ENCODE measurements at regions not wholly inside any gene's neighbourhood (a gene's known extent, or its start where the extent isn't known, plus 50 kb on each side); places are given as distances from the start of the nearest gene placed in this dataset.

- POLR2A ChIA-PET: no interaction called here
- no peaks in the 10 kb centered on the region for H3K4me1 Mint-ChIP-seq
- no peaks in the 10 kb centered on the region for H3K36me3 Mint-ChIP-seq
- Histone ChIP-seq H3K4me3 (ENCODE audit: control insufficient read depth in 1 of 2, extremely low read depth in 1 of 2, low read length in 1 of 2) (no peak overlapping the region), H3K27ac (ENCODE audit: low read length) (no peak overlapping the region), H3K27me3 (replicated peaks in 1 of 2; ENCODE audit: control insufficient read depth in 2 of 2, extremely low read depth in 1 of 2, insufficient read depth in 2 of 2, low read length in 1 of 2) (no peaks in the 10 kb centered on the region), H3K9me3 (no peaks in the 10 kb centered on the region), H3K4me1 (ENCODE audit: control insufficient read depth in 1 of 2, extremely low read depth in 1 of 2, insufficient read depth in 2 of 2, low read length in 2 of 2) (no peaks in the 10 kb centered on the region), H3K36me3 (ENCODE audit: control insufficient read depth in 2 of 2, extremely low read depth in 1 of 2, insufficient read depth in 1 of 2, low read length in 1 of 2) (no peaks in the 10 kb centered on the region)
- no peak overlapping the region for H3K27ac Mint-ChIP-seq
- ATAC-seq (replicated peaks in 1 of 4) (no peak), DNase-seq (no peak)
- CTCF ChIA-PET: no interaction called here
- no peak overlapping the region for H3K4me3 Mint-ChIP-seq
- peaks cover 0 to 7% (median under 1%) of the 10 kb centered on the region in 3 donors for H3K9me3 Mint-ChIP-seq
- WGBS (ENCODE audit: insufficient coverage): no CpG with 5 or more reads among the region's 3 CpGs
- peaks cover 0 to 25% of the 10 kb centered on the region in 2 donors for H3K27me3 Mint-ChIP-seq
These were observed 169.1 kb downstream of the GUCY2F start for GRCh38 chrX:109312757-109313156.

GRCh38 chrX:109310031-109310430 is 171.9 kb downstream of the GUCY2F start:
- Mint-ChIP-seq H3K9me3 (peaks cover 0 to 4% (median 0%) of the 10 kb centered on the region in 3 donors), H3K4me3 (no peak overlapping the region), H3K4me1 (no peaks in the 10 kb centered on the region), H3K27me3 (peaks cover 0 to 16% of the 10 kb centered on the region in 2 donors), H3K36me3 (no peaks in the 10 kb centered on the region), H3K27ac (no peak overlapping the region)
- ChIA-PET POLR2A (no interaction called here), CTCF (no interaction called here)
- Histone ChIP-seq H3K4me3 (ENCODE audit: control insufficient read depth in 1 of 2, extremely low read depth in 1 of 2, low read length in 1 of 2) (no peak overlapping the region), H3K27me3 (replicated peaks in 1 of 2; ENCODE audit: control insufficient read depth in 2 of 2, extremely low read depth in 1 of 2, insufficient read depth in 2 of 2, low read length in 1 of 2) (no peaks in the 10 kb centered on the region), H3K4me1 (ENCODE audit: control insufficient read depth in 1 of 2, extremely low read depth in 1 of 2, insufficient read depth in 2 of 2, low read length in 2 of 2) (no peaks in the 10 kb centered on the region), H3K27ac (ENCODE audit: low read length) (no peak overlapping the region), H3K36me3 (ENCODE audit: control insufficient read depth in 2 of 2, extremely low read depth in 1 of 2, insufficient read depth in 1 of 2, low read length in 1 of 2) (no peaks in the 10 kb centered on the region), H3K9me3 (no peaks in the 10 kb centered on the region)
- 40% methylated on average over 1 of the region's 8 CpGs for WGBS (ENCODE audit: insufficient coverage)
- no peak for DNase-seq
- ATAC-seq (replicated peaks in 1 of 4): no peak

- Mint-ChIP-seq H3K4me3 (no peak overlapping the region), H3K4me1 (no peaks in the 10 kb centered on the region), H3K27me3 (peaks cover 0 to 21% of the 10 kb centered on the region in 2 donors), H3K36me3 (no peaks in the 10 kb centered on the region), H3K27ac (no peak overlapping the region), H3K9me3 (no peaks in the 10 kb centered on the region)
- H3K27me3 ChIP-seq (replicated peaks in 1 of 2; ENCODE audit: control insufficient read depth in 2 of 2, extremely low read depth in 1 of 2, insufficient read depth in 2 of 2, low read length in 1 of 2): no peaks in the 10 kb centered on the region
- H3K9me3 ChIP-seq: no peaks in the 10 kb centered on the region
- no peaks in the 10 kb centered on the region for H3K36me3 ChIP-seq (ENCODE audit: control insufficient read depth in 2 of 2, extremely low read depth in 1 of 2, insufficient read depth in 1 of 2, low read length in 1 of 2)
- ATAC-seq (replicated peaks in 1 of 4) (no peak), DNase-seq (no peak)
- no peak overlapping the region for H3K4me3 ChIP-seq (ENCODE audit: control insufficient read depth in 1 of 2, extremely low read depth in 1 of 2, low read length in 1 of 2)
- CTCF ChIA-PET: no interaction called here
- H3K27ac ChIP-seq (ENCODE audit: low read length): no peak overlapping the region
- WGBS (ENCODE audit: insufficient coverage): no CpG with 5 or more reads among the region's 2 CpGs
- POLR2A ChIA-PET: no interaction called here
- no peaks in the 10 kb centered on the region for H3K4me1 ChIP-seq (ENCODE audit: control insufficient read depth in 1 of 2, extremely low read depth in 1 of 2, insufficient read depth in 2 of 2, low read length in 2 of 2)
These were observed 180.7 kb downstream of the GUCY2F start for GRCh38 chrX:109301177-109301576.

- POLR2A ChIA-PET: interaction anchor here in 1 of 2 donors (0.7 kb wide), 1 partner anchor 291 kb away, joined by 3 read pairs; no protein-coding TSS in a partner anchor
- no peaks in the 10 kb centered on the region for H3K27me3 ChIP-seq (replicated peaks in 1 of 2; ENCODE audit: control insufficient read depth in 2 of 2, extremely low read depth in 1 of 2, insufficient read depth in 2 of 2, low read length in 1 of 2)
- Mint-ChIP-seq H3K27ac (no peak overlapping the region), H3K27me3 (peaks cover 0 to 20% of the 10 kb centered on the region in 2 donors), H3K4me1 (no peaks in the 10 kb centered on the region), H3K36me3 (no peaks in the 10 kb centered on the region), H3K9me3 (no peaks in the 10 kb centered on the region), H3K4me3 (no peak overlapping the region)
- WGBS (ENCODE audit: insufficient coverage): no CpG with 5 or more reads among the region's 1 CpG
- H3K4me1 ChIP-seq (ENCODE audit: control insufficient read depth in 1 of 2, extremely low read depth in 1 of 2, insufficient read depth in 2 of 2, low read length in 2 of 2): no peaks in the 10 kb centered on the region
- H3K4me3 ChIP-seq (ENCODE audit: control insufficient read depth in 1 of 2, extremely low read depth in 1 of 2, low read length in 1 of 2): no peak overlapping the region
- DNase-seq (no peak), ATAC-seq (replicated peaks in 1 of 4) (no peak)
- CTCF ChIA-PET: no interaction called here
- H3K9me3 ChIP-seq: no peaks in the 10 kb centered on the region
- no peaks in the 10 kb centered on the region for H3K36me3 ChIP-seq (ENCODE audit: control insufficient read depth in 2 of 2, extremely low read depth in 1 of 2, insufficient read depth in 1 of 2, low read length in 1 of 2)
- H3K27ac ChIP-seq (ENCODE audit: low read length): no peak overlapping the region
These were observed 181.5 kb downstream of the GUCY2F start for GRCh38 chrX:109300415-109300814.

GRCh38 chrX:109299091-109299490 is 182.8 kb downstream of the GUCY2F start:
- H3K36me3 ChIP-seq (ENCODE audit: control insufficient read depth in 2 of 2, extremely low read depth in 1 of 2, insufficient read depth in 1 of 2, low read length in 1 of 2): no peaks in the 10 kb centered on the region
- no peaks in the 10 kb centered on the region for H3K36me3 Mint-ChIP-seq
- DNase-seq (no peak), ATAC-seq (replicated peaks in 1 of 4) (no peak)
- CTCF ChIA-PET: no interaction called here
- H3K4me3 ChIP-seq (ENCODE audit: control insufficient read depth in 1 of 2, extremely low read depth in 1 of 2, low read length in 1 of 2): no peak overlapping the region
- WGBS (ENCODE audit: insufficient coverage): no CpG with 5 or more reads among the region's 2 CpGs
- no peak overlapping the region for H3K4me3 Mint-ChIP-seq
- no peaks in the 10 kb centered on the region for H3K4me1 ChIP-seq (ENCODE audit: control insufficient read depth in 1 of 2, extremely low read depth in 1 of 2, insufficient read depth in 2 of 2, low read length in 2 of 2)
- H3K4me1 Mint-ChIP-seq: no peaks in the 10 kb centered on the region
- H3K27me3 Mint-ChIP-seq: peaks cover 0 to 17% of the 10 kb centered on the region in 2 donors
- H3K9me3 ChIP-seq: no peaks in the 10 kb centered on the region
- H3K27ac ChIP-seq (ENCODE audit: low read length): no peak overlapping the region
- POLR2A ChIA-PET: no interaction called here
- no peak overlapping the region for H3K27ac Mint-ChIP-seq
- no peaks in the 10 kb centered on the region for H3K9me3 Mint-ChIP-seq
- no peaks in the 10 kb centered on the region for H3K27me3 ChIP-seq (replicated peaks in 1 of 2; ENCODE audit: control insufficient read depth in 2 of 2, extremely low read depth in 1 of 2, insufficient read depth in 2 of 2, low read length in 1 of 2)

- Mint-ChIP-seq H3K36me3 (no peaks in the 10 kb centered on the region), H3K9me3 (no peaks in the 10 kb centered on the region), H3K27ac (no peak overlapping the region), H3K4me1 (no peaks in the 10 kb centered on the region), H3K27me3 (peaks cover 0 to 19% of the 10 kb centered on the region in 2 donors), H3K4me3 (no peak overlapping the region)
- no peaks in the 10 kb centered on the region for H3K27me3 ChIP-seq (replicated peaks in 1 of 2; ENCODE audit: control insufficient read depth in 2 of 2, extremely low read depth in 1 of 2, insufficient read depth in 2 of 2, low read length in 1 of 2)
- ATAC-seq (replicated peaks in 1 of 4): no peak
- ChIA-PET CTCF (no interaction called here), POLR2A (no interaction called here)
- no peak overlapping the region for H3K27ac ChIP-seq (ENCODE audit: low read length)
- no peaks in the 10 kb centered on the region for H3K9me3 ChIP-seq
- 40% methylated on average over 1 of the region's 4 CpGs for WGBS (ENCODE audit: insufficient coverage)
- no peak for DNase-seq
- H3K4me1 ChIP-seq (ENCODE audit: control insufficient read depth in 1 of 2, extremely low read depth in 1 of 2, insufficient read depth in 2 of 2, low read length in 2 of 2): no peaks in the 10 kb centered on the region
- no peak overlapping the region for H3K4me3 ChIP-seq (ENCODE audit: control insufficient read depth in 1 of 2, extremely low read depth in 1 of 2, low read length in 1 of 2)
- H3K36me3 ChIP-seq (ENCODE audit: control insufficient read depth in 2 of 2, extremely low read depth in 1 of 2, insufficient read depth in 1 of 2, low read length in 1 of 2): no peaks in the 10 kb centered on the region
These were observed 187.6 kb downstream of the GUCY2F start for GRCh38 chrX:109294097-109294814.

GRCh38 chrX:109283870-109284269 is 198.0 kb downstream of the GUCY2F start:
- CTCF ChIA-PET: interaction anchor here in 1 of 2 donors (0.6 kb wide), 1 partner anchor 14 kb away, joined by 3 read pairs; no protein-coding TSS in a partner anchor
- H3K27ac Mint-ChIP-seq: no peak overlapping the region
- no peak for ATAC-seq (replicated peaks in 1 of 4)
- no peak for DNase-seq
- Histone ChIP-seq H3K27ac (ENCODE audit: low read length) (no peak overlapping the region), H3K4me1 (ENCODE audit: control insufficient read depth in 1 of 2, extremely low read depth in 1 of 2, insufficient read depth in 2 of 2, low read length in 2 of 2) (no peaks in the 10 kb centered on the region), H3K27me3 (replicated peaks in 1 of 2; ENCODE audit: control insufficient read depth in 2 of 2, extremely low read depth in 1 of 2, insufficient read depth in 2 of 2, low read length in 1 of 2) (peaks cover 0 to 2% of the 10 kb centered on the region in 2 experiments), H3K4me3 (ENCODE audit: control insufficient read depth in 1 of 2, extremely low read depth in 1 of 2, low read length in 1 of 2) (no peak overlapping the region), H3K36me3 (ENCODE audit: control insufficient read depth in 2 of 2, extremely low read depth in 1 of 2, insufficient read depth in 1 of 2, low read length in 1 of 2) (no peaks in the 10 kb centered on the region), H3K9me3 (no peaks in the 10 kb centered on the region)
- POLR2A ChIA-PET: no interaction called here
- H3K4me1 Mint-ChIP-seq: no peaks in the 10 kb centered on the region
- H3K36me3 Mint-ChIP-seq: no peaks in the 10 kb centered on the region
- no peak overlapping the region for H3K4me3 Mint-ChIP-seq
- no peaks in the 10 kb centered on the region for H3K27me3 Mint-ChIP-seq
- H3K9me3 Mint-ChIP-seq: no peaks in the 10 kb centered on the region
- no CpG with 5 or more reads among the region's 1 CpG for WGBS (ENCODE audit: insufficient coverage)
